Spinal cord (tissue), 9 donors: ENCODE measurements at regions not wholly inside any gene's neighbourhood (a gene's known extent, or its start where the extent isn't known, plus 50 kb on each side); places are given as distances from the start of the nearest gene placed in this dataset.
"Not testable (repeated sequence)": the region's sequence is repeated elsewhere in the genome, so short reads cannot be mapped to it uniquely, and the experiment has no call there.

Experiments used
- DNase-seq, 6 donors: peaks; one replicate each; pipeline versions ENCODE4 v3.0.0 to v3.0.0-alpha.2; 2013 to 2015; ENCODE audit warnings: low spot score in 6 of 6, low read depth in 4 of 6
- H3K27ac ChIP-seq: one replicate; pipeline ENCODE4 v1.5.1; 2013; ENCODE audit warnings: low read depth, low read length, control low read depth
- H3K27me3 ChIP-seq: one replicate; pipeline ENCODE4 v1.6.1; 2013; ENCODE audit warnings: low read length; ENCODE audit not compliant: control insufficient read depth, insufficient read depth
- H3K36me3 ChIP-seq: one replicate; pipeline ENCODE4 v1.6.1; 2013; ENCODE audit warnings: low read length; ENCODE audit not compliant: control insufficient read depth, insufficient read depth
- H3K4me1 ChIP-seq: one replicate; pipeline ENCODE4 v1.6.1; 2013; ENCODE audit warnings: low read length; ENCODE audit not compliant: control insufficient read depth, insufficient read depth
- H3K4me3 ChIP-seq: one replicate; pipeline ENCODE4 v1.5.1; 2013; ENCODE audit warnings: low read depth, low read length, control low read depth
- H3K9me3 ChIP-seq: one replicate; pipeline ENCODE4 v1.6.1; 2013; ENCODE audit warnings: low read length; ENCODE audit not compliant: control insufficient read depth, insufficient read depth
- WGBS: methylation state at CpG from one replicate; pipeline ENCODE4 v1.1.5; 2013; ENCODE audit warnings: missing lambda C conversion rate; ENCODE audit not compliant: insufficient coverage; 5-methylcytosine and 5-hydroxymethylcytosine counted together
- donor health status: healthy.

GRCh38 chr18:8526332-8526731 lies 82.9 kb upstream of the RAB12 start:
- no peaks in the 10 kb centered on the region for H3K36me3 ChIP-seq
- peaks cover 2% of the 10 kb centered on the region for H3K9me3 ChIP-seq
- no peaks in the 10 kb centered on the region for H3K27me3 ChIP-seq
- H3K27ac ChIP-seq = no peak overlapping the region
- DNase-seq = no peak
- H3K4me3 ChIP-seq = no peak overlapping the region
- H3K4me1 ChIP-seq = no peaks in the 10 kb centered on the region
- WGBS = 48% methylated on average over 6 of the region's 9 CpGs

- no peak overlapping the region for H3K4me3 ChIP-seq
- H3K27ac ChIP-seq = no peak overlapping the region
Measured at GRCh38 chr18:8529609-8530008, 79.6 kb upstream of the RAB12 start.

GRCh38 chr18:8531084-8531483 lies 78.2 kb upstream of the RAB12 start:
- WGBS = no CpG with 5 or more reads among the region's 2 CpGs
- not testable (repeated sequence) for H3K9me3 ChIP-seq, H3K27ac ChIP-seq, DNase-seq, H3K27me3 ChIP-seq, H3K4me1 ChIP-seq, H3K36me3 ChIP-seq, H3K4me3 ChIP-seq

More at GRCh38 chr18:8529609-8530008, 79.6 kb upstream of the RAB12 start:
- H3K4me1 ChIP-seq = no peaks in the 10 kb centered on the region
- no peaks in the 10 kb centered on the region for H3K36me3 ChIP-seq
- no peak for DNase-seq
- 100% methylated on average over 1 of the region's 2 CpGs for WGBS
- no peaks in the 10 kb centered on the region for H3K27me3 ChIP-seq
- peaks cover 2% of the 10 kb centered on the region for H3K9me3 ChIP-seq

- no peak overlapping the region for H3K4me3 ChIP-seq
- no peak for DNase-seq
- no peak overlapping the region for H3K27ac ChIP-seq
- H3K27me3 ChIP-seq = no peaks in the 10 kb centered on the region
- no peaks in the 10 kb centered on the region for H3K36me3 ChIP-seq
- H3K4me1 ChIP-seq = peaks cover 9% of the 10 kb centered on the region
- 69% methylated on average over 7 of the region's 11 CpGs for WGBS
- no peaks in the 10 kb centered on the region for H3K9me3 ChIP-seq
Measured at GRCh38 chr18:8536231-8536630, 73.0 kb upstream of the RAB12 start.

- H3K9me3 ChIP-seq = no peaks in the 10 kb centered on the region
- whole genome bisulfite sequencing = 51% methylated on average over 14 of the region's 14 CpGs
- no peak overlapping the region for H3K27ac ChIP-seq
- no peak overlapping the region for H3K4me3 ChIP-seq
- no peaks in the 10 kb centered on the region for H3K27me3 ChIP-seq
- H3K36me3 ChIP-seq = no peaks in the 10 kb centered on the region
- H3K4me1 ChIP-seq = peaks cover 9% of the 10 kb centered on the region
- DNase-seq = peak in 2 of 6 donors; percentile 32 to 47
Measured at GRCh38 chr18:8536922-8537321, 72.3 kb upstream of the RAB12 start.

GRCh38 chr18:8537400-8537799 lies 71.8 kb upstream of the RAB12 start:
- DNase-seq = no peak
- Histone ChIP-seq H3K27me3 (no peaks in the 10 kb centered on the region), H3K27ac (no peak overlapping the region), H3K4me3 (no peak overlapping the region), H3K36me3 (no peaks in the 10 kb centered on the region), H3K4me1 (peaks cover 9% of the 10 kb centered on the region), H3K9me3 (no peaks in the 10 kb centered on the region)
- 91% methylated on average over 14 of the region's 17 CpGs for WGBS

GRCh38 chr18:8538935-8539334 lies 70.3 kb upstream of the RAB12 start:
- no peak overlapping the region for H3K27ac ChIP-seq
- no peaks in the 10 kb centered on the region for H3K9me3 ChIP-seq
- no peaks in the 10 kb centered on the region for H3K36me3 ChIP-seq
- WGBS = no CpG with 5 or more reads among the region's 2 CpGs
- peaks cover 9% of the 10 kb centered on the region for H3K4me1 ChIP-seq
- H3K27me3 ChIP-seq = no peaks in the 10 kb centered on the region
- DNase-seq = no peak
- no peak overlapping the region for H3K4me3 ChIP-seq

- Histone ChIP-seq H3K27me3 (no peaks in the 10 kb centered on the region), H3K27ac (no peak overlapping the region), H3K36me3 (no peaks in the 10 kb centered on the region), H3K4me3 (no peak overlapping the region), H3K9me3 (no peaks in the 10 kb centered on the region), H3K4me1 (no peaks in the 10 kb centered on the region)
- WGBS = 98% methylated on average over 4 of the region's 5 CpGs
- no peak for DNase-seq
Measured at GRCh38 chr18:8546677-8547076, 62.6 kb upstream of the RAB12 start.

- no peaks in the 10 kb centered on the region for H3K27me3 ChIP-seq
- no peaks in the 10 kb centered on the region for H3K36me3 ChIP-seq
- DNase-seq = no peak
- H3K27ac ChIP-seq = no peak overlapping the region
- peaks cover 3% of the 10 kb centered on the region for H3K4me1 ChIP-seq
- WGBS = 83% methylated on average over 5 of the region's 8 CpGs
- H3K4me3 ChIP-seq = no peak overlapping the region
- no peaks in the 10 kb centered on the region for H3K9me3 ChIP-seq
Measured at GRCh38 chr18:8548186-8548585, 61.1 kb upstream of the RAB12 start.

- WGBS = 60% methylated on average over 1 of the region's 6 CpGs
Measured at GRCh38 chr18:8549254-8549757, 59.9 kb upstream of the RAB12 start.

More at GRCh38 chr18:8549254-8549757, 59.9 kb upstream of the RAB12 start:
- peak in 1 of 6 donors; percentile 67 for DNase-seq
- Histone ChIP-seq H3K27me3 (no peaks in the 10 kb centered on the region), H3K27ac (no peak overlapping the region), H3K4me3 (no peak overlapping the region), H3K36me3 (no peaks in the 10 kb centered on the region), H3K4me1 (peaks cover 3% of the 10 kb centered on the region), H3K9me3 (no peaks in the 10 kb centered on the region)
